ENCODE measurements at regions not wholly inside any gene's neighbourhood (a gene's known extent, or its start where the extent isn't known, plus 50 kb on each side); places are given as distances from the start of the nearest gene placed in this dataset.

- TF ChIP-seq CTCF (IDR thresholded peaks at IDR 0.05) (no peak), POLR2A (IDR thresholded peaks at IDR 0.05) (no peak)
These were observed 182.9 kb downstream of the OMA1 start for GRCh38 chr1:58363585-58363984.

All from body of pancreas (tissue), 4 donors.